Middle frontal gyrus (tissue), 1 donor: ENCODE measurements at regions not wholly inside any gene's neighbourhood (a gene's known extent, or its start where the extent isn't known, plus 50 kb on each side); places are given as distances from the start of the nearest gene placed in this dataset.
A peak's percentile ranks its signal among the peaks of the same experiment; 100 is the strongest.

ENCODE experiments used
- DNase-seq: peaks from one replicate; pipeline ENCODE4 v3.0.0-alpha.2; 2015; ENCODE audit warnings: low spot score; ENCODE audit errors: extremely low spot score

DNA sequence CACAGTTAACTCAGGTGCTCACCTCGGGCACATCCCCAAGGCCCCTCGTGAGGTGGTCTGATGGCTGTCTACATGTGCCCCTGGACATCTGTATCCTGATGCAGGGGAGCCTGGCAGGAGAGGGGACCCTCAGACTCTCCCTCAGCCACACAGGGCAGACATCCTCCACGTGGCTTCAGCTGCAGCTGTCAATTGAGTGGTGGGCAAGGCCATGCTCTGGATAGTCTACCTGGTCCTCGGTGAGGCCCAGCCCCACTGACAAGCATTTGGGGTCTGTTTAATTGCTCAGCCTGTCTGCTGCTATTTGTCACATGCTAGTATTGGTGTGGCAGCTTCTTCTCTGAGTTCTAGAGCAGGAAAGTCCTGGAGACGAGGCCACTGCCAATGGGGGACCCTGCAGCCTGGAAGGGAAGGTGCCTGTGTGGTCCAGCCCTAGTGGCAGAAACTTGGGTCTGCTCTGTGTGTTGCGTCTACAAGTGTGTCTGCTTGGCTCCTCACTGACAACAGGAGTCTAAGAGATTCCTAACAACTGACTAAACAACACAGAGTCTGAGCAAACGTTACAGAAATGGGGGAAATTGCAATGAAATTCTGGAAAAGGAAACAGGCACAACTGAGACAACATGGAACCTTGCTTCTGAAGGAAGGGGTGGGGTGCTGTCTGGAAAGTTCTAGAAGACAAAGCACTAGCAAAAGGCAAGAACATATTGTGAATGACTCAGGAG is 59.3 kb upstream of the IGFBP3 start:
- DNase-seq = no peak

DNA sequence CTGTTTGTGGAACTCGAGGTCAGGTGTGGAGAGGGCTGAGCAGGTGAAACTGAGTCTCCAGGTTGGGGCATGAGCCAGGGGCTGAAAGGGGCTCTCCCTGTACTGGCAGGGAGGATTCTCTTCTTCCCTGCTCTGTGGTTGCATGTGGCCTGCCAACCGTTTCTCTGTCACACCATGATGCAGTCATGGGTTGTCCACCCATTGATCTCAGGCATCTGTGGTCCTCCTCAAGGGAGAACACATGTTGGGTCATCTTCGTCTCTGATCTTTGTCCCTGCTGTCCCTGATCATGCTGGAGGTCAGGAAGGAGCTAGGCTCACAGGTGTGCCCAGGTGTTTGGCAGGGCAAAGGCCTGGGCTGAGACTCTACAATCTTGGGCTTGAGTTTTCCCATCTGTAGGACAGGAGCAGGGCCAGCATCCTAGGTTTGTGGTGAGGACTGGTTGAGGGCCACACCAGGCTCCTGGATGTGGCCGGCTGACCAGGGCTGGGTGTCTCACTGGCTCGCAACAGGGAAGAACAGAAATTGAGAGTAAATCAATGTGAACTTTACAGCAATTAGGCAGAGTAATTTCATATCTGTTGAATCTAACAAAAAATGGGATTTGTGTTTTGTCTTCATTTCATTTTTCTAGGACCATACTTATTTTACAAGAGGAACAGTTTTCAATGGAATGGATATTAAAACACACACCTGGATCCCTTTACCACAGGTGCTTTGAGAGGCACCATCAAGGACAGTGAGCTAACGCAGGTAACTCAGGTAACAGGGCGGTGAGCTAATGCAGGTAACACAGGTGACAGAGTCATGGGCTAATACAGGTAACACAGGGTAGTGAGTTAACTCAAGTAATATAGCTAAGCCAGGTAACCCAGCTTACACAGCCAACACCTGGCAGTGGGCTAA is 58.5 kb upstream of the IGFBP3 start:
- no peak for DNase-seq

DNA sequence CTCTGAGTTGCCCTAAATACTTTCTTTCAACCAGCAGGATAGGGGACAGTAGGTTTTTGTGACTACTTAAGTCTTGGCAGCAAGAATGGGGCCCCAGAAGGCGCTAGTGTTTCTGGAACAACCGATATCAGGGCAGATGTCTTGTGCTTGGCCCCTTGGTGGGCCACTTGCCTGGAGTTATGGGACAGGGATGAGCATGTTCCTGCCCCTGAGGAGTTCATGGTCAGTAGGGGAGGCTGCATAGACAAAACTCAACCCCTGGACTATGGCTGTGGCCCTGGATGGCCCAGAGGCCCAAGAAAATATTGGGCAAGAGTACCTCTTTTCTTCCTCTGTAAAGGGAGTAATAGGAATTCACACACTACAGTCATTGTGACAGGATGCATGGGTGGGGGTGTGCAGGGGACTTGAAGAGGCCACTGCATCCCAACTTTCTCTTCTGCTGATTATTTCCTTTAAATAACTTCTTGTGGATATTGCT is 57.7 kb upstream of the IGFBP3 start:
- DNase-seq = no peak

DNA sequence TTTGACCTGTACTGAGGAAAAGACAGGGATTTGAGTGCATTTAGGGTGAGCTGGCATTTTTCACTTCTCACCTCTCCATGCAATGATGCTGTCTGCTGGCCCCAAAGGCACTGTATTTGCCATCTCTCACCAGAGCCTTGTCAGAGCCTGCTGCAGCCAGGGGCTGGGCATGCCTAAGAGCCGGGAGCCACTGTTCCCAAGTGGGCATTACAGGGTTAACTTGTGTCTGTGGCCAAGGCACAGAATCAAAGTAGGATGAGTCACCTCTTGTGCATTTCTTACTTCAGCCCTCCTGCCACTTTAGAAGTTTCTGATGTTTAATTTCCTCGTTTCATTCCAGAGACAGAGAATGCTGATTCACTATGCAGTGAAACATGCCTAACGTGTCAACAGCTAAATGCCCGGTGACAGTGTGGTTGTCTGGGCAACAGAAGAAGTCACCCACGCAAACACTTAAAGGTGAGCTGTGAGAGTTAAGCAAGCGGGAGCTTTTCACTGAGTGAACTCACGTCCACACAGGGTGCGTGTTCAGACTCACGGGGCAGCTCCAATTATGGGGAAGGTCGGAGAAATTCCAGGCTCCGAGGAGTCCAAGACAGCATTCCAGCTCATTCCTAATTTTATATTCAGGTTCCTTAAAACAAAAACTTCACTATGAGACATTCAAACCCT is 57.1 kb upstream of the IGFBP3 start:
- no peak for DNase-seq

DNA sequence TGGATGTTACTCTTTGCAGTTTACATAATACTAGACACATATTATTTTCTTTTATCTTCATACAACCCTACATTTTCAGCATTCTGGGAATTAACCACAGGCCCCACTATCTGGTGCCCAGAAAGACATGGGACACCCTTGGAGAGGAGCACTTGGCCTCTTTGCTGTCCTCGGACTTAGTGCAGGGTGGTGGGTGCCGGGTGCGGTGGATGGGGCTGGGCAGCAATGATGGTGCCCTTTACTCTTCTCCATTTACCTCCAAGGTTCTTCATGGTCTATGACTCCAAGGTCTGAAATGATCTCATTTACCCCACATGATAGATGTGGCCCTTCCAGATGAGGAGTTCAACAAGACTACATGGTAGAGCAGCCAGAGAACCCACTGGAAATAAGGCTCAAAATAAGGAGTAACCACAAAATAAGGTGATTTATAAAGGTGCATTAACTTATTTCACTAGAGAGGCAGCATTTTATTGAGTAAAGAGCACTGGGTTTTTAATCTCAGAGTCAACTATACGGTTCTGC is 56.2 kb upstream of the IGFBP3 start:
- no peak for DNase-seq

DNA sequence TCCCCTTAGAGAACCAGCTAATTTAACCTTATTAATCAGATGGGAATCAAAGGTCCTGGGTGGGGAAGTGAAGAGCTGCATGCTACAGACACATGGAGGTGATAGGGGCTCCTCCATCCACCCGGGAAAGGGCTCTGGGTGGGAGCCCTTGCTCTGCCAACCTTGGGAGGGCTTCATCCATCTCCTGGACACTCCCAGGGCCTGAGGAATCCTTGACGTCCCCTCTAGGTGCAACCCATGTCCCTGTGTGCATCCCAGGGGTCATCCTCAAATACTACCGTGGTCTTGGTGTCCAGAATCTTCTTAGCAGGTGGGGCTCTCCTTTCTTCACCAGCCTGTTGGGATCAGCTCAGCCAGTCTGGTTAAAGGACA is 55.4 kb upstream of the IGFBP3 start:
- no peak for DNase-seq

DNA sequence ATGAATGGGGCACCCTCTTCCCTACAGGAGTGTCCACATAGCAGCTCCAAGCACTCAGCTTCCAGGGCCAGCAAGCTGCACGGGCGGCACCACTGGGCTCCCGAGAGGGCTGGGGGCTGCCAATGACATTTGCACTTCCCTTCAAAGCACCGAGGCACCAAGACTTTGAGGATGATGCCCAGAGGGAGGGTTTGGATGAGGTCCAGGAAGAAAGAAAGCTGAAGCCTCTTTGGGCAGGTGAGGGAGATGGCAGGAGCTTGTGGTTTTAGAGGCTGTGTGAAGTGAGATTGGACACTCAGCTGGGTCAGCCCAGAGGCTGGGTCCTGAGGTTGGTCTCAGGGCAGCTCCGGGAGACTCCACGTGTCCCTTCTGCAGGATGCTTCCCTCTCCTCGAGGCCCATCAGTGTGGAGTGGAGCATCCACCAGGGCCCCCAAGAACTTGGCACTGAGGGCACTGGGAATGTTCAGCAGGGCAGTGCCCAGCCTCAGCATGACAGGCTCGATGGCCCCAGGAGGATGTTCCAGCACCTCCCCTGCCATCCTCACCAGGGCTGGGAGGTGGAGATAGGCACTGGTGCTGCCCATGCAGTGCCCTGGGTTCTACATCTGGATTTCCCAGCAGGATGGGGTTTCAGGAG is 54.9 kb upstream of the IGFBP3 start:
- no peak for DNase-seq

DNA sequence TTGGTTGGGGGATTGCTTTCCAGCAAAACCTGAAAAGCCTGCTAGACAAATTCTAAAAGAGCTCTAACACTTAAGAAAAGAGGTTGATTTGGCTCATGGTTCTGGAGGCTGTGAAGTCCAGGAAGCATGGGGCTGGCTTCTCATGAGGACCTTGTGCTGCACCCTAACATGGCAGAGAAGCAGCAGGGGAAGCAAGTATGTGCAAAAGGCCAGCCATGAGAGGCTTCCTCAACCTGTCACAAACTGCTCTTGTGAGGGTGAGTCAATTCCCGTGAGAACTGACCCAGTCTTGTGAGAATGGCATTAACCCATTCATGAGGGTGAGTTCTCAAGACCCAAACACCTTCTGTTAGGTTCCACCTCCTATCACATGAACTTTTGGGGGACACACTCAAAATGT is 54.3 kb upstream of the IGFBP3 start:
- DNase-seq = no peak

DNA sequence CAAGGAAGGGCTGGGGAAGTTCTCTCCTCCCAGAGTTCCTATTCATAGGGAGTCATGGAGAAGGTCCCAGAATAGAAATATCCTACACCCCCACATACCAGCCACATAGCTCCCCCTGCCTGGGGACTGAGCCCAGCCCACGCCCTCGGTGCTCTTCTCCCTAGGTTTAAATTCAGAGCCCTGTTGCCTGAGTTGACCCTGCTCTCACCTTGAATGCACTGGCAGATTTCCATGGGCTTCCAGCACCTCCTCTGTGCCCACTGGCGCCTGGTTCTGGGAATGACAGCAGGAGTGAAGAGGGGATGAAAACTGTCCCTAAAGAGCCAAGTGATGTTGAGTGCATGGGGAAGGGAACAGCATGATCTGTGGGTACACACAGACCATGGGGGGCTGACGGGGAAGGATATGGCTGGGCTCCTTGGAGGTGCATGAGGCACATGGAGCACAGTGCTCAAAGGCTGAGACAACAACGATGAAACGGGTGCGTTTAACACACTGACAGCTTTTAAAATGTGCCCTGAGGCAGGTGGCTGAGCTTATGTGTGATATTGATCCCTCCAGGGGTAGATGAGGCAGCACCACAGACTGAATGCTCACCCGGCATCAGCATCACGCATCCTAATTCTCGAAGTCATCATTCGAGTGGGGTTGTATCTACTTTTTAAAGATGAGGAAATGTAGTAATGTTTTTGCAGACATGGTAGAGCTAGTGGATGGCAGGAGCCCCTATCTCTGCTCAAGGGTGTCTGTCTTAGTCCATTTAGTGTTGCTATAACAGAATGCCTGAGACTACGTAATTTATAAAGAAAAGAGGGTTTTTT is 53.7 kb upstream of the IGFBP3 start:
- DNase-seq = no peak

DNA sequence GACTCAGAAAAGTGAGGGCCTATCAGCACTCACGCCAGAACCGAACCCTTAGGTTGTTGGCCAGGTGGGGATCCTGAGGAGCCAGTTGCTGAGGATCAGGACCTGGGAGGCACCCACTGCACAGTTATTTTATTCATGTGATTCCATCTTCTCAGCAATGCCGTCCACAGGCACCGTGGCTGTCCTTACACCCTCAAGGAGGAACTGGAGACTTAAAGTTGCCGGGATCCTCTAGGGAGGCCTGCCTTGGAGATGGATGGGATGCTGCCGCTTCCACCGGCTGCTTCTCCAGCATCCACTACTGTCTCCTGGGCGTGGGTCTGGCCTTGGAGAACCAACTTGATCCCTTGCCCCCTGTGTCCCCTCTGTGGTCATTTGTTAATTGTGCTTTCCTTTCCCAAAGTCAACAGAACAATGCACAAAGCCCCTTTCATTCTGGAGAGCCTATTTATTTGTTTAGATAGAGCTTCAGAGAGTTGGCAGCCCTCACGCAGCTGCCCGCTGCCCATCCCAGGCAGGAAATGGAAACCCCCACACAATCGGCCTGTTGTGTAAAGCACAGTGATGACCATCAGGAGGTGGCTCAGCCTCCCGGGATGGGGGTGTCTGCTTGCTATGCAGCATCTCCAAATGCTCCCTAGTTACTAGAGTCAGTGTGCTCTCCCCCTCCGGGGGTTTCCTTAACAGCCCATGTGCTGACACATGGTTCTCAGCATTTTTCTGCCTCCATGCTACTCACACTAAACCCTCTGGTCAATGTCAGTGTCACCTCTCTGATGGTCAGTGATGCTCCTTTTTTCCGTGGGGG is 52.9 kb upstream of the IGFBP3 start:
- DNase-seq = peak; percentile 18

DNA sequence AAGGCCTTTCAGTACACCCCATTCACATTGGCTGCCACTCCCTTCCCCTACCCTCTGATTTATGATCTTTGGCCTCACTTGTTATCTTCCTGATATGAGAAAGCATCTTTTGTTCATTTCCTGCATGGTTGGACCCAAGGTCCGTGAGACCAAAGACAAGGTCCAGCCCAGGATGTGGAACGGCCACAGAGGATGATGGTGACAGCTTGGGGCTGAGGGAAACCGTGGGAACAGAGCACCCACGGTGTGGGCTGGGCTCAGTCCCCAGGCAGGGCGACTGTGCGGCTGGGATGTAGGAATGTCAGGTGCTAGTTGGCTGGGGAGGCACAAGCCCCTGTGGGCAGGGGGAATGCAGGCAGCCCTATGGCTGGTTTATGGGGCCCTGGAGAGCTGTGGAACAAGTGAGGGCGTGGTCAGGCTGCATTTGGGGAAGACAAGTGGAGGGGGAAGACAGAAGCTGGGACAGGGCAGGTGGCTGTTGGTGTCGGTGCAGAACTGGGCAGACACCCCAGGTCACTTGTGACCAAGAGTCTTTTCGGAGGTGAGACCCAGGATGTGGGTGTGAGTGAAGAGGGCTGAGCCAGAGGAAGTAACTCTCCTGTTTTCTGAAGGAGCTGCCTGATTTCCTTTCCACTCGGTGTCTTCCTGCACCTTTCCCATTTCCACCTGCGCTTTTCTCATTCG is 51.7 kb upstream of the IGFBP3 start:
- DNase-seq = no peak

DNA sequence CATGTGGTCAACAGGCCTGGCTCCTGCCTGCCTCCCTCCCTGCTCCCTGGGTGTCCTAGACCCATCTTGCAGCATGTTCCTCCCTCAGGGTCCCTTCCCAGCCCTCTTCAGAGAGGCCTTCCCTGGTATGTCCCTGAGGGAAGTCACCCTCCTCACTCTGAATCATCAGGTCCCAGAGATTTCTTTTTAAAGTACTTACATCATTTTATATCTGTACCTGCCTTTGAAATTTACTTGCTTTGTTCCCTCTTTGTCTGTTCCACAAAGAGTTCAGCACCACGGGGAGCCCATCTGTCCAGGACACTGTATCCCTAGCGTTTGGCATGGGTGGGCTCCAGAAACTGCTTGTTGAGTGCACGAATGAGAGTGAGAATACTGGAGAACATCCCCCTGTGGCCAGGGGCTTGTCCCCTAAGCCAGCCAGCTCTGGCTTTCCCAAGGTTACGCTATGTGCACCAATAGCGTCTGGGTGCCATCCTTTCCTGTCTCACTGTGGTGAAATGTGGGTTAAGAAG is 50.6 kb upstream of the IGFBP3 start:
- DNase-seq = no peak

DNA sequence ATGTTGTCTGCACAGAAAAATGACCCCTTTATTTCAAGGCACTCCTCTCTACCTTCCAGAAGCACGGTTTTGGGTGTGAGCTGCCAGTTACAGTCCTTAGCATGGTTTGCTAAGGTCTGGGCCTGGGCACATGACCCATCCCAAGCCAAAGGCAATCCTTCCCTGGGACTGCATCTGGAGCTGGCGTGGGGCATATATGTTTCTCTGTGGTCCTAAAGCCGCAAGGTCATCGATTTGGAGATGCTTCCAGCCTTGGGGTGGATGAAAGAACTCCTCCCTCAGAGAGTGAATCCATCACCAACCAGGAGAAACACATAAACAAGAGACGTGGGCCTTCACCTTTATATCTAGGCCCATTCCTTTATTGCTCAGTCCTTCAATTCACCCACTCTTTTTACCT is 50.1 kb upstream of the IGFBP3 start:
- DNase-seq = no peak
